Gastrocnemius medialis (tissue), 4 donors: ENCODE measurements at regions not wholly inside any gene's neighbourhood (a gene's known extent, or its start where the extent isn't known, plus 50 kb on each side); places are given as distances from the start of the nearest gene placed in this dataset.

ENCODE experiments used
- ATAC-seq, 2 donors: fragments of 150-250 bp; one replicate each; pipeline ENCODE4 v1.9.1; 2016
- DNase-seq, 2 donors: peaks; one replicate each; pipeline ENCODE4 v3.0.0-alpha.2; 2019
- H3K27ac ChIP-seq, 4 donors: fragments of 200-600 bp; sonication (generic); 1 replicate in 1 of 4; 2 replicates in 3 of 4; pipeline ENCODE4 v1.5.1; 2016 to 2018; ENCODE audit warnings: mild to moderate bottlenecking in 2 of 4, moderate library complexity in 1 of 4
- H3K27me3 ChIP-seq, 3 donors: fragments of 200-600 bp; sonication (generic) in 2 of 3; 1 replicate in 1 of 3; 2 replicates in 2 of 3; pipeline versions ENCODE4 v1.5.1 to v1.6.0; 2016 to 2019; ENCODE audit warnings: mild to moderate bottlenecking in 1 of 3, moderate library complexity in 1 of 3
- H3K36me3 ChIP-seq, 2 donors: fragments of 200-600 bp; sonication (generic) in 1 of 2; one replicate each; pipeline ENCODE4 v1.5.1; 2017 to 2018
- H3K4me1 ChIP-seq, 2 donors: fragments of 200-600 bp; sonication (generic) in 1 of 2; one replicate each; pipeline ENCODE4 v1.5.1; 2016 to 2017; ENCODE audit warnings: mild to moderate bottlenecking in 2 of 2
- H3K4me3 ChIP-seq, 4 donors: fragments of 200-600 bp; sonication (generic) in 3 of 4; 1 replicate in 1 of 4; 2 replicates in 3 of 4; pipeline ENCODE4 v1.5.1; 2016 to 2019; ENCODE audit warnings: mild to moderate bottlenecking in 2 of 4
- H3K9me3 ChIP-seq, 3 donors: fragments of 200-600 bp; sonication (generic) in 2 of 3; 1 replicate in 1 of 3; 2 replicates in 2 of 3; pipeline ENCODE4 v1.5.1; 2016 to 2019
- POLR2A ChIP-seq, 2 donors: fragments of 450-650 bp; IDR thresholded peaks; one replicate each; pipeline ENCODE4 v1.6.1; 2017; ENCODE audit warnings: antibody characterized with exemption in 2 of 2, mild to moderate bottlenecking in 2 of 2, moderate library complexity in 2 of 2
- in situ Hi-C, 4 donors: fragments of 200-750 bp; cut with MboI; loops; one replicate each; pipeline versions ENCODE4 v1.15.0 to v1.8.0; 2017; ENCODE audit warnings: low sequenced_read_pairs in 4 of 4
- intact Hi-C: fragments of 100-400 bp; cut with DNase I; formaldehyde crosslinking; loops from one replicate; pipeline ENCODE4 v1.15.1; 2023; ENCODE audit warnings: low total_unique reads
- TF ChIP-seq, protein P1 (sequence below), 5 experiments: fragments of 450-650 bp in 3 of 5; fragments of 200-600 bp in 2 of 5; sonication (generic) in 2 of 5; IDR thresholded peaks in 4 of 5; conservative IDR thresholded peaks in 1 of 5; 1 replicate in 4 of 5; 2 replicates in 1 of 5; pipeline ENCODE4 v1.5.1; 2016 to 2019; ENCODE audit warnings: antibody characterized with exemption in 5 of 5, mild to moderate bottlenecking in 3 of 5, moderate library complexity in 3 of 5

DNA sequence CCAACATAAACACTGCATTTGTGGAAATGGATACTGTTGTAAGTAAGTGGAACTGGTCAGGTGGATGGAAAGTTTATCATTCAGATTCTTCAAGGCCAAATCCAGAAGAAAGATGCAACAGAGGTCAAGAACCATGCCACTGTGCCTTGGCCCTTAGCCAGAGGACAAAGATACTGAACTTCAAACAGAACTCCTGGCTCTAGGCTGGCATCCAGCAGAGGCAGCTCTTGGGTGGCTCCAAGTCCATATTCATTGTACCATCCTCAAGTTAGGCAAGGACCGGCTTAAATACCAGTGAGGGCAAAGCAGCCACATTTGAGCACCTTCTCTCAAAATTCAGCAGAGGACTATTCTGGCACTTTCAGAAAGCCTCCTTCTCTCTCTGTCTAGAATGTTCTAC lies 53.2 kb downstream of the DNAAF9 start:
- peaks cover 0 to 5% of the 10 kb centered on the region in 2 donors for H3K36me3 ChIP-seq
- in situ Hi-C loops, result no loop called here
- TF ChIP-seq POLR2A (IDR thresholded peaks at IDR 0.05), result no peak
- TF ChIP-seq, protein P1, sequence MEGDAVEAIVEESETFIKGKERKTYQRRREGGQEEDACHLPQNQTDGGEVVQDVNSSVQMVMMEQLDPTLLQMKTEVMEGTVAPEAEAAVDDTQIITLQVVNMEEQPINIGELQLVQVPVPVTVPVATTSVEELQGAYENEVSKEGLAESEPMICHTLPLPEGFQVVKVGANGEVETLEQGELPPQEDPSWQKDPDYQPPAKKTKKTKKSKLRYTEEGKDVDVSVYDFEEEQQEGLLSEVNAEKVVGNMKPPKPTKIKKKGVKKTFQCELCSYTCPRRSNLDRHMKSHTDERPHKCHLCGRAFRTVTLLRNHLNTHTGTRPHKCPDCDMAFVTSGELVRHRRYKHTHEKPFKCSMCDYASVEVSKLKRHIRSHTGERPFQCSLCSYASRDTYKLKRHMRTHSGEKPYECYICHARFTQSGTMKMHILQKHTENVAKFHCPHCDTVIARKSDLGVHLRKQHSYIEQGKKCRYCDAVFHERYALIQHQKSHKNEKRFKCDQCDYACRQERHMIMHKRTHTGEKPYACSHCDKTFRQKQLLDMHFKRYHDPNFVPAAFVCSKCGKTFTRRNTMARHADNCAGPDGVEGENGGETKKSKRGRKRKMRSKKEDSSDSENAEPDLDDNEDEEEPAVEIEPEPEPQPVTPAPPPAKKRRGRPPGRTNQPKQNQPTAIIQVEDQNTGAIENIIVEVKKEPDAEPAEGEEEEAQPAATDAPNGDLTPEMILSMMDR (IDR thresholded peaks at IDR 0.05 in 4 of 5, conservative IDR thresholded peaks at IDR 0.05 in 1 of 5), result no peak

DNA sequence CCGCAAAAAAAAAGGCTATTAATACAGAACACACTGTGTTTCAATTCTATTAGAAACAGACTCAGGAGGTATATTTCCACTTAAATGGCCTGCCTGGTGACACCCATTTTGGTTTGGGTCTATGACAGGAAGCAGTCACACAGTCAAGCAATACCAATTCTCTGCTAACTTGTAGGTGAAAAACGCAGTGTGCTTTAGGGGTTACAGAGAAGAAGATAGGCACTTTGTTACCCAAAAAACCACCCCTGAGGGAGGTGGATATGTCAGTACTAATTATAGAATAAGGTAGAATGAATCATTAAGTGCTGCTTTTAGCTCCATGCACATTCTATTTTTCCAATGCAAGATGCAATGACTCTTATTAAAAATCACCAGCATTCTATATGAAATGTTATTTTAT lies 53.8 kb downstream of the DNAAF9 start:
- H3K27me3 ChIP-seq, result no peaks in the 10 kb centered on the region
- DNase-seq, result no peak
- H3K9me3 ChIP-seq, result no peaks in the 10 kb centered on the region
- peaks cover 0 to 5% of the 10 kb centered on the region in 2 donors for H3K36me3 ChIP-seq
- H3K4me1 ChIP-seq, result no peaks in the 10 kb centered on the region
- TF ChIP-seq, protein P1 (IDR thresholded peaks at IDR 0.05 in 4 of 5, conservative IDR thresholded peaks at IDR 0.05 in 1 of 5), result no peak
- no peak for TF ChIP-seq POLR2A (IDR thresholded peaks at IDR 0.05)
- intact Hi-C loops (no loop called here), in situ Hi-C loops (no loop called here)
- no peak for ATAC-seq
- no peak overlapping the region for H3K4me3 ChIP-seq
- H3K27ac ChIP-seq, result no peak overlapping the region

More for the DNA sequence above, 53.2 kb downstream of the DNAAF9 start:
- no peak overlapping the region for H3K4me3 ChIP-seq
- H3K27ac ChIP-seq, result no peak overlapping the region
- H3K4me1 ChIP-seq, result no peaks in the 10 kb centered on the region
- no peak for DNase-seq
- H3K27me3 ChIP-seq, result no peaks in the 10 kb centered on the region
- no peaks in the 10 kb centered on the region for H3K9me3 ChIP-seq
- intact Hi-C loops, result no loop called here
- ATAC-seq, result no peak

DNA sequence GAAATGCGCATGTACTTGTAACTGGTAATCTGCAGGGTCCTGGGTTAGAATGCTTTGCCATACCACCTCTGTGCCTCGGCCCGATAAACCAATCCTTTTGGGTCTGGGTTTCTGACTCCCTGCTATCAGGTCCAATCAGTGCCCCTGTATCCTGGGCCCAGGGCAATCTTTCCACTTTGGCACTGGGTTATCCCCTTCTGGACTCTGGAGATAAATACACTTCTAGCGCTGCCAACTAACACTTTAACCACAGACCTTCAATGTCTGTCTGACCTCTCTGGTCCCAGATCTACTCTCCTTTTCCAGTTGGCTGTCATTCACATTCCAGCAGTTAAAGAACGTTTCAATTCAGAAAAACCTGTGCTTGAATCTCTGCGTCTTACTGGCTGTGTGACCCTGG lies 55.3 kb downstream of the DNAAF9 start:
- H3K9me3 ChIP-seq, result no peaks in the 10 kb centered on the region
- DNase-seq, result no peak
- no peak overlapping the region for H3K27ac ChIP-seq
- no peak overlapping the region for H3K4me3 ChIP-seq
- no peaks in the 10 kb centered on the region for H3K4me1 ChIP-seq
- intact Hi-C loops (no loop called here), in situ Hi-C loops (no loop called here)
- TF ChIP-seq POLR2A (IDR thresholded peaks at IDR 0.05), result no peak
- TF ChIP-seq, protein P1 (IDR thresholded peaks at IDR 0.05 in 4 of 5, conservative IDR thresholded peaks at IDR 0.05 in 1 of 5), result no peak
- no peak for ATAC-seq
- H3K27me3 ChIP-seq, result no peaks in the 10 kb centered on the region
- H3K36me3 ChIP-seq, result peaks cover 0 to 14% of the 10 kb centered on the region in 2 donors

DNA sequence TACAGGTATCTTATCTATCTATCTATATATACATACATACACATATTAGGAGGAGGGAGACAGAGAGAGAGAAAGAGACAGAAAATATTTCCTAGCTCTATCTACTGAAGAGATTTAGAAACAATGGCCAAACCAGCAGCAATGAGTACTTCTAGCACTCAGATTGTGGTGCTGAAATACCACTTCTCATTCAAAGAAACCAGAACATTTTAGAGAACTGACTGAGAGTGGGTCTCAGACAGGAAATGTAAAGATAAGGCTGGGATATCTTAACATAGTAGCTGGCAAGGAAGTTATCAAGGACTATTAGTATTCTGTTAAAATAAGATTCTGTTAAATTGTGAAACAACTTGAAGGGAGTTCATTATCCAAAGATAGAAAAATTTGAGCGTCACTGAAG lies 57.0 kb downstream of the DNAAF9 start:
- intact Hi-C loops, result no loop called here
- no peak for ATAC-seq

More for the DNA sequence above, 57.0 kb downstream of the DNAAF9 start:
- no peak for TF ChIP-seq POLR2A (IDR thresholded peaks at IDR 0.05)
- TF ChIP-seq, protein P1 (IDR thresholded peaks at IDR 0.05 in 4 of 5, conservative IDR thresholded peaks at IDR 0.05 in 1 of 5), result no peak
- no peak overlapping the region for H3K4me3 ChIP-seq
- no peaks in the 10 kb centered on the region for H3K27me3 ChIP-seq
- H3K36me3 ChIP-seq, result peaks cover 0 to 14% of the 10 kb centered on the region in 2 donors
- no peak overlapping the region for H3K27ac ChIP-seq
- in situ Hi-C loops, result no loop called here
- H3K4me1 ChIP-seq, result no peaks in the 10 kb centered on the region
- no peak for DNase-seq
- H3K9me3 ChIP-seq, result no peaks in the 10 kb centered on the region
